Lung (tissue), 11 donors: ENCODE measurements at regions not wholly inside any gene's neighbourhood (a gene's known extent, or its start where the extent isn't known, plus 50 kb on each side); places are given as distances from the start of the nearest gene placed in this dataset.

Source experiments
- ATAC-seq: fragments of 200-7000 bp; cut with Tn5 transposase; one replicate; pipeline ENCODE4 v1.9.1; 2020; ENCODE audit warnings: moderate number of reproducible peaks; ENCODE audit not compliant: insufficient read depth, low FRiP score
- DNase-seq, 3 donors: peaks; one replicate each; pipeline ENCODE4 v3.0.0-alpha.2; 2013 to 2017
- H3K27ac ChIP-seq, 2 donors: one replicate each; pipeline ENCODE4 v1.5.1; 2013; ENCODE audit warnings: mild to moderate bottlenecking in 2 of 2, moderate library complexity in 2 of 2, control low read depth in 1 of 2, inconsistent platforms in 1 of 2, low read depth in 1 of 2, low read length in 1 of 2
- H3K27me3 ChIP-seq, 3 donors: one replicate each; pipeline ENCODE4 v1.5.1; 2013; ENCODE audit warnings: low read length in 2 of 3; ENCODE audit not compliant: control insufficient read depth in 3 of 3, insufficient read depth in 3 of 3
- H3K36me3 ChIP-seq, 4 donors: one replicate each; pipeline ENCODE4 v1.5.1; 2013; ENCODE audit warnings: low read length in 4 of 4, mild to moderate bottlenecking in 1 of 4, moderate library complexity in 1 of 4; ENCODE audit not compliant: control insufficient read depth in 4 of 4, insufficient read depth in 4 of 4
- H3K4me1 ChIP-seq, 5 donors: one replicate each; pipeline ENCODE4 v1.5.1; 2013; ENCODE audit warnings: low read length in 5 of 5, mild to moderate bottlenecking in 2 of 5, moderate library complexity in 1 of 5; ENCODE audit not compliant: control insufficient read depth in 5 of 5, insufficient read depth in 5 of 5
- H3K4me3 ChIP-seq: one replicate; pipeline ENCODE4 v1.5.1; 2013; ENCODE audit warnings: mild to moderate bottlenecking, control low read depth, moderate library complexity
- H3K9ac ChIP-seq, 2 donors: one replicate each; pipeline ENCODE4 v1.5.1; 2013; ENCODE audit warnings: low read length in 2 of 2, control low read depth in 1 of 2; ENCODE audit not compliant: insufficient read depth in 1 of 2
- H3K9me3 ChIP-seq, 4 donors: one replicate each; pipeline ENCODE4 v1.5.1; 2013; ENCODE audit warnings: low read length in 3 of 4, mild to moderate bottlenecking in 1 of 4, moderate library complexity in 1 of 4; ENCODE audit not compliant: control insufficient read depth in 4 of 4, insufficient read depth in 3 of 4
- CTCF ChIP-seq: IDR thresholded peaks from 2 replicates; pipeline ENCODE4 v1.5.1; 2012; ENCODE audit warnings: mild to moderate bottlenecking; ENCODE audit errors: control extremely low read depth, extremely low read depth
- WGBS, 2 donors: extraction: QIAGEN DNeasy Blood & Tissue Kit; methylation state at CpG; one replicate each; pipeline ENCODE4 v1.1.7; 2013; 5-methylcytosine and 5-hydroxymethylcytosine counted together
- donor health status: control.
- donor health status: control.
- donor health status: Bipolar disorder and iron deficiency.
- donor health status: healthy.
- donor health status: DM: yes; HTN: yes; CAD: no.

DNA sequence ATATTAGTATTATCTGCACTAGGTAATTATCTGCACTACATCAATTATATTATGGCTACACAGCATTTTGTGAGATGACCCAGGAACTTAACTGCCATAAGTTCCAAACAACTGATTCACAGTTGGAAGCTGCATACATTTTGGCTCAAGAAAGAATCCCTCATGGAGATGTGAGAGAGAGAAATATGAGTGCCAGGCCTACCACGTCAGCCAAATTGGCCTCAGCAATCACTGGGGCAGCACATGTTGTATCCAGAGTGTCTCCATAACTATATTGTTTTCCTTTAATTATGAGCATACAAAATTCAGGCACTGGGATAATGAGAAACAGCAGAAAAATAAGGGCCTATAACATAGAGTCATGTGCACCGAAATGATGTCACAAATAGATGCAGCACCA is 174.2 kb upstream of the DMD start:
- H3K4me3 ChIP-seq: no peak overlapping the region
- no peaks in the 10 kb centered on the region for H3K4me1 ChIP-seq
- no peaks in the 10 kb centered on the region for H3K9me3 ChIP-seq
- ATAC-seq (no peak), DNase-seq (peak in 2 of 3 donors; percentile 0 to 4)
- 69 to 84% methylated on average over 2 of the region's 2 CpGs for WGBS, 2 donors
- TF ChIP-seq CTCF: no peak
- H3K27me3 ChIP-seq: no peaks in the 10 kb centered on the region
- no peak overlapping the region for H3K27ac ChIP-seq
- no peak overlapping the region for H3K9ac ChIP-seq
- H3K36me3 ChIP-seq: no peaks in the 10 kb centered on the region

GRCh38 chrX:33379839-33380238 is 168.5 kb upstream of the DMD start:
- 54 to 69% methylated on average over 4 of the region's 4 CpGs for WGBS, 2 donors
- Histone ChIP-seq H3K4me3 (no peak overlapping the region), H3K9me3 (no peaks in the 10 kb centered on the region), H3K4me1 (no peaks in the 10 kb centered on the region), H3K27me3 (no peaks in the 10 kb centered on the region), H3K36me3 (no peaks in the 10 kb centered on the region), H3K27ac (no peak overlapping the region), H3K9ac (no peak overlapping the region)
- no peak for TF ChIP-seq CTCF
- no peak for DNase-seq
- no peak for ATAC-seq

- H3K27me3 ChIP-seq: no peaks in the 10 kb centered on the region
- no peaks in the 10 kb centered on the region for H3K4me1 ChIP-seq
- H3K9me3 ChIP-seq: peaks cover 0 to 3% (median 0%) of the 10 kb centered on the region in 4 donors
- TF ChIP-seq CTCF: no peak
- ATAC-seq: no peak
- no peak overlapping the region for H3K9ac ChIP-seq
- DNase-seq: no peak
- no peak overlapping the region for H3K4me3 ChIP-seq
- H3K27ac ChIP-seq: no peak overlapping the region
- WGBS, 2 donors: 71 to 78% methylated on average over 3 of the region's 3 CpGs
- H3K36me3 ChIP-seq: no peaks in the 10 kb centered on the region
Measured at GRCh38 chrX:33357606-33358005, 146.3 kb upstream of the DMD start.

- no peak overlapping the region for H3K4me3 ChIP-seq
- H3K27me3 ChIP-seq: peaks cover 0 to 6% (median 5%) of the 10 kb centered on the region in 3 donors
- ATAC-seq (no peak), DNase-seq (peak in 1 of 3 donors; percentile 15)
- no peaks in the 10 kb centered on the region for H3K9me3 ChIP-seq
- no peaks in the 10 kb centered on the region for H3K36me3 ChIP-seq
- H3K27ac ChIP-seq: no peak overlapping the region
- TF ChIP-seq CTCF: no peak
- H3K4me1 ChIP-seq: no peaks in the 10 kb centered on the region
- no peak overlapping the region for H3K9ac ChIP-seq
- WGBS, 2 donors: 37 to 38% methylated on average over 9 of the region's 9 CpGs
Measured at GRCh38 chrX:33339219-33339618, 127.9 kb upstream of the DMD start.
